GM21717 (cell line): ENCODE measurements at regions not wholly inside any gene's neighbourhood (a gene's known extent, or its start where the extent isn't known, plus 50 kb on each side); places are given as distances from the start of the nearest gene placed in this dataset.
A peak's percentile ranks its signal among the peaks of the same experiment; 100 is the strongest.
"Not testable (repeated sequence)": the region's sequence is repeated elsewhere in the genome, so short reads cannot be mapped to it uniquely, and the experiment has no call there.

Experiments used
- ATAC-seq: cut with Tn5 transposase; IDR thresholded peaks from one replicate; pipeline ENCODE4 v1.9.1; 2021; ENCODE audit warnings: mild to moderate bottlenecking, moderate library complexity; ENCODE audit not compliant: unreplicated experiment

GRCh38 chr14:53412819-53413675 lies 259.9 kb upstream of the DDHD1 start:
- no peak for ATAC-seq

GRCh38 chr14:53411125-53411524 lies 258.0 kb upstream of the DDHD1 start:
- no peak for ATAC-seq

- ATAC-seq = no peak
Measured at GRCh38 chr14:53409969-53410368, 256.8 kb upstream of the DDHD1 start.

- no peak for ATAC-seq
Measured at GRCh38 chr14:53409289-53409688, 256.2 kb upstream of the DDHD1 start.

GRCh38 chr14:53408175-53408879 lies 255.2 kb upstream of the DDHD1 start:
- no peak for ATAC-seq

- no peak for ATAC-seq
Measured at GRCh38 chr14:53406519-53406918, 253.4 kb upstream of the DDHD1 start.

- no peak for ATAC-seq
Measured at GRCh38 chr14:53401646-53402045, 248.5 kb upstream of the DDHD1 start.

- no peak for ATAC-seq
Measured at GRCh38 chr14:53399057-53399456, 245.9 kb upstream of the DDHD1 start.

- no peak for ATAC-seq
Measured at GRCh38 chr14:53398616-53399015, 245.5 kb upstream of the DDHD1 start.

GRCh38 chr14:53395267-53395666 lies 242.1 kb upstream of the DDHD1 start:
- ATAC-seq = not testable (repeated sequence)

- ATAC-seq = no peak
Measured at GRCh38 chr14:53391631-53392285, 238.6 kb upstream of the DDHD1 start.

GRCh38 chr14:53391156-53391555 lies 238.0 kb upstream of the DDHD1 start:
- ATAC-seq = no peak

- no peak for ATAC-seq
Measured at GRCh38 chr14:53390008-53390407, 236.9 kb upstream of the DDHD1 start.

GRCh38 chr14:53389202-53389601 lies 236.1 kb upstream of the DDHD1 start:
- no peak for ATAC-seq

GRCh38 chr14:53386362-53386761 lies 233.2 kb upstream of the DDHD1 start:
- no peak for ATAC-seq

GRCh38 chr14:53384536-53384935 lies 231.4 kb upstream of the DDHD1 start:
- ATAC-seq = no peak

GRCh38 chr14:53384073-53384472 lies 230.9 kb upstream of the DDHD1 start:
- no peak for ATAC-seq

GRCh38 chr14:53381895-53382294 lies 228.8 kb upstream of the DDHD1 start:
- no peak for ATAC-seq

GRCh38 chr14:53380867-53381225 lies 227.7 kb upstream of the DDHD1 start:
- peak; percentile 26 for ATAC-seq

GRCh38 chr14:53380052-53380866 lies 227.1 kb upstream of the DDHD1 start:
- ATAC-seq = peak; percentile 58

GRCh38 chr14:53378142-53378541 lies 225.0 kb upstream of the DDHD1 start:
- no peak for ATAC-seq
